ENCODE measurements at regions not wholly inside any gene's neighbourhood (a gene's known extent, or its start where the extent isn't known, plus 50 kb on each side); places are given as distances from the start of the nearest gene placed in this dataset.

- no peak for DNase-seq (ENCODE audit: low read depth in 3 of 3, low spot score in 1 of 3)
These were observed 213.2 kb upstream of the JUN start for GRCh38 chr1:58997060-58997411.

- no peak for DNase-seq (ENCODE audit: low read depth in 3 of 3, low spot score in 1 of 3)
These were observed 213.8 kb upstream of the JUN start for GRCh38 chr1:58997637-58998036.

- DNase-seq (ENCODE audit: low read depth in 3 of 3, low spot score in 1 of 3), result no peak
These were observed 215.8 kb upstream of the JUN start for GRCh38 chr1:58999676-59000075.

GRCh38 chr1:59004755-59005154 lies 220.9 kb upstream of the JUN start:
- DNase-seq (ENCODE audit: low read depth in 3 of 3, low spot score in 1 of 3), result no peak

- no peak for DNase-seq (ENCODE audit: low read depth in 3 of 3, low spot score in 1 of 3)
These were observed 221.8 kb upstream of the JUN start for GRCh38 chr1:59005491-59006288.

GRCh38 chr1:59006289-59006658 lies 222.4 kb upstream of the JUN start:
- DNase-seq (ENCODE audit: low read depth in 3 of 3, low spot score in 1 of 3), result no peak

- DNase-seq (ENCODE audit: low read depth in 3 of 3, low spot score in 1 of 3), result no peak
These were observed 223.1 kb upstream of the JUN start for GRCh38 chr1:59006932-59007331.

GRCh38 chr1:59007429-59007819 lies 223.6 kb upstream of the JUN start:
- no peak for DNase-seq (ENCODE audit: low read depth in 3 of 3, low spot score in 1 of 3)

- no peak for DNase-seq (ENCODE audit: low read depth in 3 of 3, low spot score in 1 of 3)
These were observed 224.2 kb upstream of the JUN start for GRCh38 chr1:59007820-59008598.

- no peak for DNase-seq (ENCODE audit: low read depth in 3 of 3, low spot score in 1 of 3)
These were observed 224.9 kb upstream of the JUN start for GRCh38 chr1:59008599-59009347.

- DNase-seq (ENCODE audit: low read depth in 3 of 3, low spot score in 1 of 3), result no peak
These were observed 227.8 kb upstream of the JUN start for GRCh38 chr1:59011663-59012062.

GRCh38 chr1:59012378-59012777 lies 228.5 kb upstream of the JUN start:
- DNase-seq (ENCODE audit: low read depth in 3 of 3, low spot score in 1 of 3), result no peak

- no peak for DNase-seq (ENCODE audit: low read depth in 3 of 3, low spot score in 1 of 3)
These were observed 229.6 kb upstream of the JUN start for GRCh38 chr1:59013276-59013927.

GRCh38 chr1:59013928-59014279 lies 230.1 kb upstream of the JUN start:
- no peak for DNase-seq (ENCODE audit: low read depth in 3 of 3, low spot score in 1 of 3)

- no peak for DNase-seq (ENCODE audit: low read depth in 3 of 3, low spot score in 1 of 3)
These were observed 231.0 kb upstream of the JUN start for GRCh38 chr1:59014827-59015226.

- no peak for DNase-seq (ENCODE audit: low read depth in 3 of 3, low spot score in 1 of 3)
These were observed 231.9 kb upstream of the JUN start for GRCh38 chr1:59015708-59016107.

GRCh38 chr1:59016390-59016789 lies 232.5 kb upstream of the JUN start:
- no peak for DNase-seq (ENCODE audit: low read depth in 3 of 3, low spot score in 1 of 3)

GRCh38 chr1:59017501-59018231 lies 233.8 kb upstream of the JUN start:
- DNase-seq (ENCODE audit: low read depth in 3 of 3, low spot score in 1 of 3), result no peak

GRCh38 chr1:59018446-59018845 lies 234.6 kb upstream of the JUN start:
- no peak for DNase-seq (ENCODE audit: low read depth in 3 of 3, low spot score in 1 of 3)

- DNase-seq (ENCODE audit: low read depth in 3 of 3, low spot score in 1 of 3), result no peak
These were observed 235.0 kb upstream of the JUN start for GRCh38 chr1:59018860-59019259.
